ENCODE measurements at regions not wholly inside any gene's neighbourhood (a gene's known extent, or its start where the extent isn't known, plus 50 kb on each side); places are given as distances from the start of the nearest gene placed in this dataset.

GRCh38 chr6:81300961-81301360, 451.5 kb downstream of the TENT5A start:
- no peaks in the 10 kb centered on the region for H3K27me3 ChIP-seq
- DNase-seq (no peak), ATAC-seq (no peak)
- no peaks in the 10 kb centered on the region for H3K4me1 ChIP-seq
- no peak overlapping the region for H3K4me3 ChIP-seq
- no peak overlapping the region for H3K27ac ChIP-seq
- no peaks in the 10 kb centered on the region for H3K9me3 ChIP-seq
- TF ChIP-seq, protein P1, sequence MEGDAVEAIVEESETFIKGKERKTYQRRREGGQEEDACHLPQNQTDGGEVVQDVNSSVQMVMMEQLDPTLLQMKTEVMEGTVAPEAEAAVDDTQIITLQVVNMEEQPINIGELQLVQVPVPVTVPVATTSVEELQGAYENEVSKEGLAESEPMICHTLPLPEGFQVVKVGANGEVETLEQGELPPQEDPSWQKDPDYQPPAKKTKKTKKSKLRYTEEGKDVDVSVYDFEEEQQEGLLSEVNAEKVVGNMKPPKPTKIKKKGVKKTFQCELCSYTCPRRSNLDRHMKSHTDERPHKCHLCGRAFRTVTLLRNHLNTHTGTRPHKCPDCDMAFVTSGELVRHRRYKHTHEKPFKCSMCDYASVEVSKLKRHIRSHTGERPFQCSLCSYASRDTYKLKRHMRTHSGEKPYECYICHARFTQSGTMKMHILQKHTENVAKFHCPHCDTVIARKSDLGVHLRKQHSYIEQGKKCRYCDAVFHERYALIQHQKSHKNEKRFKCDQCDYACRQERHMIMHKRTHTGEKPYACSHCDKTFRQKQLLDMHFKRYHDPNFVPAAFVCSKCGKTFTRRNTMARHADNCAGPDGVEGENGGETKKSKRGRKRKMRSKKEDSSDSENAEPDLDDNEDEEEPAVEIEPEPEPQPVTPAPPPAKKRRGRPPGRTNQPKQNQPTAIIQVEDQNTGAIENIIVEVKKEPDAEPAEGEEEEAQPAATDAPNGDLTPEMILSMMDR (IDR thresholded peaks at IDR 0.05 in 4 of 5, conservative IDR thresholded peaks at IDR 0.05 in 1 of 5), result no peak
- no peak for TF ChIP-seq POLR2A (IDR thresholded peaks at IDR 0.05)
- in situ Hi-C loops (cut with MboI; ENCODE audit: low sequenced_read_pairs in 4 of 4), result no loop called here
- H3K36me3 ChIP-seq, result no peaks in the 10 kb centered on the region
- intact Hi-C loops (cut with DNase I; ENCODE audit: low total_unique reads), result no loop called here

DNA sequence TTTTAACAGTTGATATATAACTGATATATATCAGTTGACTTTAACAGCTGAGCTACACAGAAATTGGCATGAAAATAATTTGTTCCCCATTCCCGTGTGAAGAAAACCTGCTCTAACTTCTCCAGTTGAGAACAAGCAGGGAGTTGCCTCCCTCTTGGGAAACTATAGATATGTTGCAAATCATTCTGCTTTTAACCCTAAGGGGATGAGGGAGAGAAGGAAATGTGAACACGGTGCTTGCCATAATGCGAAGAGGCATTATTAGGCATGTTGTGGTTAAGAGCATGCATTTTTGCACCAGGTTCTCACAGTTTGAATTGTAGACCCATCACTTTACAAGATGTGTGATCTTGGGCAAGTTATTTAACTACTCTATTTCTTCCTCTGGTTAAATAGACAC, 453.7 kb downstream of the TENT5A start:
- Histone ChIP-seq H3K27me3 (no peaks in the 10 kb centered on the region), H3K4me3 (no peak overlapping the region), H3K36me3 (no peaks in the 10 kb centered on the region), H3K27ac (no peak overlapping the region), H3K9me3 (no peaks in the 10 kb centered on the region), H3K4me1 (no peaks in the 10 kb centered on the region)
- in situ Hi-C loops (cut with MboI; ENCODE audit: low sequenced_read_pairs in 4 of 4), result no loop called here
- no peak for ATAC-seq
- DNase-seq, result no peak
- TF ChIP-seq POLR2A (IDR thresholded peaks at IDR 0.05), result no peak
- TF ChIP-seq, protein P1 (IDR thresholded peaks at IDR 0.05 in 4 of 5, conservative IDR thresholded peaks at IDR 0.05 in 1 of 5), result no peak
- intact Hi-C loops (cut with DNase I; ENCODE audit: low total_unique reads), result no loop called here

GRCh38 chr6:81295310-81295709, 457.2 kb downstream of the TENT5A start:
- H3K9me3 ChIP-seq, result no peaks in the 10 kb centered on the region
- H3K27me3 ChIP-seq, result no peaks in the 10 kb centered on the region
- no peaks in the 10 kb centered on the region for H3K36me3 ChIP-seq
- in situ Hi-C loops (cut with MboI; ENCODE audit: low sequenced_read_pairs in 4 of 4) (no loop called here), intact Hi-C loops (cut with DNase I; ENCODE audit: low total_unique reads) (no loop called here)
- no peak overlapping the region for H3K4me3 ChIP-seq
- no peak for TF ChIP-seq POLR2A (IDR thresholded peaks at IDR 0.05)
- TF ChIP-seq, protein P1 (IDR thresholded peaks at IDR 0.05 in 4 of 5, conservative IDR thresholded peaks at IDR 0.05 in 1 of 5), result no peak
- DNase-seq, result no peak
- ATAC-seq, result no peak
- no peak overlapping the region for H3K27ac ChIP-seq
- H3K4me1 ChIP-seq, result no peaks in the 10 kb centered on the region

DNA sequence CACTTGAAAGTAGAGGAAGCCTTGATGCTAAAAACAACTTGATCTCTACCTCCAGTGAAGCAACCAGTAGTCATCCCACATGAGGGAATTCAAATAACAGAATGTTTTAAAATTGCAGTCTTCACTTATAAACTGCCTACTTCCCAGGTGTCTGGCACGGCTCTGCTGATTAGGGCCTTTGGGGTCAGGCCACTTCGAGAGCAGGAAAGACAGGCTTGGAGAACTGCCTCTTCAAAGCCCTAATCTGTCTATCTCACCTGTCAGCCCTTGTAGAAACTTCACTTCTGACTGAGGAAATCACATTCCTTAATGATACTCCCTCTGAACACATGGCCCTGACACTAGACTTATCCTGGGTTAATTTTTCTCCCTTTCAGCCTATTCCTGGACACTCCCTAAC, 458.6 kb downstream of the TENT5A start:
- TF ChIP-seq, protein P1 (IDR thresholded peaks at IDR 0.05 in 4 of 5, conservative IDR thresholded peaks at IDR 0.05 in 1 of 5), result no peak
- no peak for TF ChIP-seq POLR2A (IDR thresholded peaks at IDR 0.05)
- Histone ChIP-seq H3K4me1 (no peaks in the 10 kb centered on the region), H3K27me3 (no peaks in the 10 kb centered on the region), H3K36me3 (no peaks in the 10 kb centered on the region), H3K4me3 (no peak overlapping the region), H3K9me3 (no peaks in the 10 kb centered on the region), H3K27ac (no peak overlapping the region)
- ATAC-seq (no peak), DNase-seq (no peak)
- in situ Hi-C loops (cut with MboI; ENCODE audit: low sequenced_read_pairs in 4 of 4) (no loop called here), intact Hi-C loops (cut with DNase I; ENCODE audit: low total_unique reads) (no loop called here)

DNA sequence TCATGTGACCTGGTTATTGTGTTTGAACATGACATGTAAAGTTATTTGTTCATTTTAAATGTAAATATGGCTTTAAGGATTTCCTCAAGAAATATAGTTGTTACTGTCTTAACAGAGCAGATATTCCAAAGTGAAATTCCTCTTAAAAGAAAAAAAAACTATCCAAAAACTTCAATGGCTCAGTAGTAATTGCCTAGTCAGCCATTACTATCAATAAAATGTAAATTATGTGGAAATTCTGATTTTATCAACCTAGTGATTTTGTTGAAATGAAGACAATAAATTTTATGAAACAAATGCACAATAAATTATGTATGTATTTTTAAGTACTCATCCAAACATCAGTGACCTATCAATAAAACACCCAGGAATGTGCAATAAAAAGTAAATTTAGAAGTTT, 463.3 kb downstream of the TENT5A start:
- Histone ChIP-seq H3K27me3 (no peaks in the 10 kb centered on the region), H3K36me3 (no peaks in the 10 kb centered on the region), H3K27ac (no peak overlapping the region), H3K4me1 (no peaks in the 10 kb centered on the region), H3K9me3 (no peaks in the 10 kb centered on the region), H3K4me3 (no peak overlapping the region)
- in situ Hi-C loops (cut with MboI; ENCODE audit: low sequenced_read_pairs in 4 of 4), result no loop called here
- intact Hi-C loops (cut with DNase I; ENCODE audit: low total_unique reads), result no loop called here
- DNase-seq (no peak), ATAC-seq (no peak)
- TF ChIP-seq, protein P1 (IDR thresholded peaks at IDR 0.05 in 4 of 5, conservative IDR thresholded peaks at IDR 0.05 in 1 of 5), result no peak
- TF ChIP-seq POLR2A (IDR thresholded peaks at IDR 0.05), result no peak

All from gastrocnemius medialis (tissue), 4 donors.